BLaER1 (cell line): ENCODE measurements at regions not wholly inside any gene's neighbourhood (a gene's known extent, or its start where the extent isn't known, plus 50 kb on each side); places are given as distances from the start of the nearest gene placed in this dataset.
"Not testable (repeated sequence)": the region's sequence is repeated elsewhere in the genome, so short reads cannot be mapped to it uniquely, and the experiment has no call there.

ENCODE experiments used
- H3K27ac ChIP-seq: shearing (Covaris generic); formaldehyde crosslinking; 2 replicates; pipeline ENCODE4 v1.8.1; 2022
- H3K27me3 ChIP-seq: shearing (Covaris generic); formaldehyde crosslinking; 2 replicates; pipeline ENCODE4 v1.8.1; 2022
- H3K36me3 ChIP-seq: shearing (Covaris generic); formaldehyde crosslinking; 2 replicates; pipeline ENCODE4 v1.8.1; 2022
- H3K4me1 ChIP-seq: shearing (Covaris generic); formaldehyde crosslinking; 2 replicates; pipeline ENCODE4 v1.8.1; 2022
- H3K4me2 ChIP-seq: shearing (Covaris generic); formaldehyde crosslinking; 2 replicates; pipeline ENCODE4 v1.8.1; 2022
- H3K4me3 ChIP-seq: shearing (Covaris generic); formaldehyde crosslinking; 2 replicates; pipeline ENCODE4 v1.8.1; 2022
- H3K9ac ChIP-seq: shearing (Covaris generic); formaldehyde crosslinking; 2 replicates; pipeline ENCODE4 v1.8.1; 2022
- H3K9me3 ChIP-seq: shearing (Covaris generic); formaldehyde crosslinking; 2 replicates; pipeline ENCODE4 v1.8.1; 2022
- H4K20me1 ChIP-seq: shearing (Covaris generic); formaldehyde crosslinking; 2 replicates; pipeline ENCODE4 v1.8.1; 2022
- Cebpa-rat ChIP-seq: shearing (Covaris generic); IDR thresholded peaks from 2 replicates; pipeline ENCODE4 v1.8.1; 2022

DNA sequence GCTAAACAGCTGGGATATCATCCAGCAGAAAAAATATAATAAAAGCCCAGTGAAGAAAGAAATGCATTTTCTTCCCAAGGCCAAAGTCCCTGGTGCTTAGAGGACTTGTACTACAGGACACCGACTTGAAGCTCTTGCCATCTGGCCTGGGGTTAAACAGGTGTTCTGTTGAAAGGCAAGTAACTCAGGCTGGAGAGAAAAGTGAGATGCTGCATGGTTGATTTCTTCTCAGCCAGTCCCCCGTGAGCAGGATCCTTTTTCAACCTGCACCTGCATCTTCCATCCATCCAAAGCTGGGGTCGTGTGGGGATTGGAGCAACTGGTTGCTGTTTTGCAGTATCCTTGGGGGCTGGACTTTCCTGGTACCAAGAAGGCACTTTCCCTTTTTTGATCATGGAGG lies 146.1 kb upstream of the RPS23 start:
- Histone ChIP-seq H3K4me1 (no peaks in the 10 kb centered on the region), H3K9ac (no peak overlapping the region), H3K4me2 (no peak overlapping the region), H3K36me3 (no peaks in the 10 kb centered on the region), H3K27me3 (no peaks in the 10 kb centered on the region), H3K27ac (no peak overlapping the region), H3K9me3 (no peaks in the 10 kb centered on the region), H3K4me3 (no peak overlapping the region), H4K20me1 (no peaks in the 10 kb centered on the region)
- no peak for TF ChIP-seq Cebpa-rat

GRCh38 chr5:82422751-82423181 lies 144.6 kb upstream of the RPS23 start:
- Histone ChIP-seq H3K27ac (no peak overlapping the region), H4K20me1 (no peaks in the 10 kb centered on the region), H3K9me3 (no peaks in the 10 kb centered on the region), H3K4me3 (no peak overlapping the region), H3K4me2 (no peak overlapping the region), H3K9ac (no peak overlapping the region), H3K4me1 (no peaks in the 10 kb centered on the region), H3K27me3 (no peaks in the 10 kb centered on the region), H3K36me3 (no peaks in the 10 kb centered on the region)
- TF ChIP-seq Cebpa-rat = no peak

DNA sequence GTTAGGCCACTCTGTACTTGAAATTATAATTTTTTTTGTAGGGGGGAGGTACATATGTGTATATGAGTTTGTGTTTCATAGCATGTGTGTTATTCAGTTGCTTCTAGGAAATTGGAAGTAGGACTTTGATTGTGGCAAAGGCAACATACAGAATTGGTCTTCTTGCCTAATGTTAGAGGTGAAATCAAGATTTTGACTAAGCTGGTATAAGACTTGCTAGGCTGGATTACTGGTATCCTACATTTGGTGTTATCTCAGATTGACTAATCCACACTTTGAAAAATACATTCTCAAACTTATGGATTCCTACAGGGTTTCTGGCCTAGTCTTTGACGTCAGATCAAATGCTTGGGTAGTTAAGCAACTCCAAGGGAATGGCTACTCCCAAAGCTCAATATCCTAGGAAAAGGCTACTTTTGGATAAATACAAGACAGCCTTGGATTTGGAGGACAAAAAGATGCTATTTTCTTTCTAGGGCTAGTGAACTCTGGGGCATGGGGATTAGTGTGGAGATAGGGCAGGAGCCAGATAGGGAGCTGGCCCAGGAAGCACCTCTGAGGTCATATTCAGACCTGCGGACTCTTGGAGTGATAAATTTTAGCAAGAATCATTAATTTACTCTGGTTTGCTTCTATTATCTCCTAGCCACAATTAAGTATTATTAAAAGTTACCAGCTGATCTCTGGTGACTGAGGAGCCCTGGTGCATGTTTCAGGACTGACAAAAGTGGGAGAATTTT lies 144.0 kb upstream of the RPS23 start:
- H4K20me1 ChIP-seq = no peaks in the 10 kb centered on the region
- no peaks in the 10 kb centered on the region for H3K4me1 ChIP-seq
- no peak overlapping the region for H3K4me2 ChIP-seq
- no peak overlapping the region for H3K9ac ChIP-seq
- no peaks in the 10 kb centered on the region for H3K27me3 ChIP-seq
- H3K9me3 ChIP-seq = no peaks in the 10 kb centered on the region
- H3K27ac ChIP-seq = no peak overlapping the region
- TF ChIP-seq Cebpa-rat = no peak
- no peak overlapping the region for H3K4me3 ChIP-seq
- H3K36me3 ChIP-seq = no peaks in the 10 kb centered on the region

DNA sequence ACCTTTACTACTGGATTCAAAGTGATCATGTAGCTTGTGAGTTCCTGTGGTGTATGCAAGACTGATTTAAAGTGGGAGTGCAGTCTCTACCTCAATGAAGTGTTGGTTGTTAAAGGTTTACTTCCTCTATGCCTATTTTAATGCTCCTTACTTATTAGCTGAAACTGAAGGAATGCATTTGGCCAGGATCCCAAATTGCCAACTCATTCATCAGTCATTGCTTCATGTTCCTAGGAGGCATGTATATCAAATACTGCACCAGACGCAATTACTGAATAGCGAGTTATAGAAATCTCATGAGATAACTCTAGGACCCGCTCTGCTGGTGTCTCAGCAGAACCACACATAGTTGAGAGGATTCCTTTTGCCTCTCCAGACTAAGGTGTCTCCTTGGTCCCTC lies 143.0 kb upstream of the RPS23 start:
- Histone ChIP-seq H3K27ac (no peak overlapping the region), H3K9ac (no peak overlapping the region), H3K4me2 (no peak overlapping the region), H3K36me3 (no peaks in the 10 kb centered on the region), H3K27me3 (no peaks in the 10 kb centered on the region), H3K4me3 (no peak overlapping the region), H4K20me1 (no peaks in the 10 kb centered on the region), H3K9me3 (no peaks in the 10 kb centered on the region), H3K4me1 (no peaks in the 10 kb centered on the region)
- no peak for TF ChIP-seq Cebpa-rat

GRCh38 chr5:82420524-82420923 lies 142.4 kb upstream of the RPS23 start:
- not testable (repeated sequence) for H3K27ac ChIP-seq, H3K4me3 ChIP-seq, H3K36me3 ChIP-seq, H4K20me1 ChIP-seq, H3K4me2 ChIP-seq, H3K27me3 ChIP-seq, H3K9me3 ChIP-seq, H3K4me1 ChIP-seq, H3K9ac ChIP-seq

DNA sequence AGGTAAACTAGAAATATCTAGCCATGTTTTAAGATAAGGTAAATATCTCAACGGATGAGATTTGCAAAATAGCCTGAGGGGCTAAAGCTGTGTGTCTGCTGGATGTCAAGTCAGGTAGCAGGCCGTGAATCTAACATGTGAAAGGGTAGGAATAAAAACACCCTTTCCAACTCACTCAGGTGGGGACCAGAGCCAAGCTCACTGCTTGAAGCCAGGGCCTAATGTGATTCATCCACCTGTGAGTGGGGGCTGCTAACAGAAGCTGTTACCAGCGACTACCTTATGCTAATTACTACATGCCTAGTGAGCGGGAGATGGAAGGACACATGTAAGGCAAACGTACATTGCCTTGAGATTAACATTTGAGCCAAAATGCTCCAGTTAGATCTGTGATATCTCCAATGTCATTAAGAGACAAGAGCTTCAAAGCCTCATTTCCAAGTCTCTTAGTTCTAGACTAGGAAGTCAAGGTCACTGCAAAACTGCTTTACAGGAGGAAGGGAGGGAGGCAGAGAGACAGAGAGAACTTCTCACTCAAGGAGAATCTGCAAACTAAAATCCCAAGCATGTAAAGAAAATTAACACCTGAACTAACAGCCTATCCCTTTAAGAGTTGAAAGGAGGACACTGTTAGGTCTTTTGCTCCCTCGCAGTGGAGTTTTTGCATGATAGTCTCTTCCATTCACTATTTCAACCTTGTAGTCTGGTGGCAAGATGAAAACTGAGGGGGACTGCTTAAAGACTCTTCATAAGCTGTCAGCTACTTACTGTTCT lies 141.6 kb upstream of the RPS23 start:
- Histone ChIP-seq H3K27ac (no peak overlapping the region), H3K4me1 (no peaks in the 10 kb centered on the region), H3K9me3 (no peaks in the 10 kb centered on the region), H4K20me1 (no peaks in the 10 kb centered on the region), H3K4me3 (no peak overlapping the region), H3K9ac (no peak overlapping the region), H3K36me3 (no peaks in the 10 kb centered on the region), H3K27me3 (no peaks in the 10 kb centered on the region), H3K4me2 (no peak overlapping the region)
- TF ChIP-seq Cebpa-rat = no peak

- Histone ChIP-seq H3K27ac (no peak overlapping the region), H3K4me3 (no peak overlapping the region), H3K9ac (no peak overlapping the region), H3K36me3 (no peaks in the 10 kb centered on the region), H3K4me2 (no peak overlapping the region), H3K4me1 (no peaks in the 10 kb centered on the region), H3K9me3 (no peaks in the 10 kb centered on the region), H4K20me1 (no peaks in the 10 kb centered on the region), H3K27me3 (no peaks in the 10 kb centered on the region)
- TF ChIP-seq Cebpa-rat = no peak
Measured at GRCh38 chr5:82418608-82418950, 140.4 kb upstream of the RPS23 start.

DNA sequence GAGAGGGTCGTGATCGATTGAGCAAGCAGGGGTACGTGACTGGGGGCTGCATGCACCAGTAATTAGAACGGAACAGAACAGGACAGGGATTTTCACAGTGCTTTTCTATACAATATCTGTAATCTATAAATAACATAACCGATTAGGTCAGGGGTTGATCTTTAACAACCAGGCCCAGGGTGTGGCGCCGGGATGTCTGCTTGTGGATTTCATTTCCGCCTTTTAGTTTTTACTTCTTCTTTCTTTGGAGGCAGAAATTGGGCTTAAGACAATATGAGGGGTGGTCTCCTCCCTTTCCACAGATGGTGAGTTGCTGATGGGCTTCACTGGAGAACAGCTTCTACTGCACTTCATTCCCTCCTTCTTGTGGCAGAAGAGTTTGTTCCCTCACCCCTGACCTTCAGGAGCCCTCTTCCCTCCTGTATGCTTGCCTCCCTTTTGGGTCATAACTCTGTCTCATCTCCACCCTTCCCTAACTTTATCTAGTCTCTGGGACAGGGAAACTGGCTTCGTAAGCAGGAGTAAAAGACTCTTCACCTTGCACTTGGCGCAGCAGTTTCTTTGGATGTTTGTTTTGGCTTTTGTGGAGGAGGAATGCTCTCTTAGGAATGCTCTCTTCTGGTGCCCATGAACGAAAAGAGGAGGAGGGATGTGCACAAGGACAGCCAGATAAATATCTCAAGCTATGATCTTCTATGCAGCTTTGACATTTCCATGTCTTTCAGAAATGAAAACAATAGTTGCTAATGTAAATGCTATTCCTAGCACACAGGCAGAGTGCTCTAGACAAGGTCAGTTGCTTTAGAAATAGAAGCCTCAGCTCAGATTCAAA lies 139.8 kb upstream of the RPS23 start:
- no peak overlapping the region for H3K4me2 ChIP-seq
- H3K9ac ChIP-seq = no peak overlapping the region
- no peak overlapping the region for H3K4me3 ChIP-seq
- no peaks in the 10 kb centered on the region for H3K36me3 ChIP-seq
- H3K4me1 ChIP-seq = no peaks in the 10 kb centered on the region
- TF ChIP-seq Cebpa-rat = no peak
- no peaks in the 10 kb centered on the region for H4K20me1 ChIP-seq
- no peak overlapping the region for H3K27ac ChIP-seq
- no peaks in the 10 kb centered on the region for H3K27me3 ChIP-seq
- no peaks in the 10 kb centered on the region for H3K9me3 ChIP-seq

- H3K4me1 ChIP-seq = no peaks in the 10 kb centered on the region
- no peak overlapping the region for H3K9ac ChIP-seq
- H3K27ac ChIP-seq = no peak overlapping the region
- no peak for TF ChIP-seq Cebpa-rat
- no peak overlapping the region for H3K4me3 ChIP-seq
- no peaks in the 10 kb centered on the region for H3K9me3 ChIP-seq
- H4K20me1 ChIP-seq = no peaks in the 10 kb centered on the region
- no peaks in the 10 kb centered on the region for H3K27me3 ChIP-seq
- H3K36me3 ChIP-seq = no peaks in the 10 kb centered on the region
- H3K4me2 ChIP-seq = no peak overlapping the region
Measured at GRCh38 chr5:82416512-82416911, 138.4 kb upstream of the RPS23 start.

GRCh38 chr5:82414041-82414388 lies 135.9 kb upstream of the RPS23 start:
- H3K36me3 ChIP-seq = no peaks in the 10 kb centered on the region
- H3K4me1 ChIP-seq = no peaks in the 10 kb centered on the region
- H3K27me3 ChIP-seq = no peaks in the 10 kb centered on the region
- no peak for TF ChIP-seq Cebpa-rat
- no peak overlapping the region for H3K9ac ChIP-seq
- no peak overlapping the region for H3K27ac ChIP-seq
- no peak overlapping the region for H3K4me2 ChIP-seq
- H3K4me3 ChIP-seq = no peak overlapping the region
- no peaks in the 10 kb centered on the region for H4K20me1 ChIP-seq
- no peaks in the 10 kb centered on the region for H3K9me3 ChIP-seq
